Testis (tissue), 2 donors: ENCODE measurements at regions not wholly inside any gene's neighbourhood (a gene's known extent, or its start where the extent isn't known, plus 50 kb on each side); places are given as distances from the start of the nearest gene placed in this dataset.

ENCODE experiments used
- DNase-seq: peaks from one replicate; pipeline ENCODE4 v3.0.0-alpha.2; 2019
- H3K27ac ChIP-seq, 2 donors: fragments of 200-600 bp; sonication (generic); one replicate each; pipeline ENCODE4 v1.5.1; 2019
- H3K27me3 ChIP-seq: fragments of 200-600 bp; sonication (generic); one replicate; pipeline ENCODE4 v1.5.1; 2019
- H3K36me3 ChIP-seq: fragments of 200-600 bp; sonication (generic); one replicate; pipeline ENCODE4 v1.5.1; 2017; ENCODE audit warnings: low read depth; ENCODE audit errors: missing control alignments
- H3K4me1 ChIP-seq: fragments of 200-600 bp; sonication (generic); one replicate; pipeline ENCODE4 v1.5.1; 2019
- H3K4me3 ChIP-seq, 2 donors: fragments of 200-600 bp; sonication (generic); one replicate each; pipeline ENCODE4 v1.5.1; 2017 to 2019
- H3K9me3 ChIP-seq: fragments of 200-600 bp; sonication (generic); one replicate; pipeline ENCODE4 v1.5.1; 2017
- CTCF ChIP-seq, 3 experiments: fragments of 450-650 bp in 2 of 3; fragments of 200-600 bp in 1 of 3; sonication (generic) in 1 of 3; IDR thresholded peaks; one replicate each; pipeline ENCODE4 v1.5.1; 2016 to 2019; ENCODE audit warnings: antibody characterized with exemption in 3 of 3, mild to moderate bottlenecking in 2 of 3, moderate library complexity in 1 of 3
- POLR2A ChIP-seq: fragments of 450-650 bp; IDR thresholded peaks from one replicate; pipeline ENCODE4 v1.6.1; 2017; ENCODE audit warnings: antibody characterized with exemption, mild to moderate bottlenecking, moderate library complexity
- WGBS, 2 donors: methylation state at CpG; one replicate each; pipeline ENCODE4 v1.1.5; 2018; 5-methylcytosine and 5-hydroxymethylcytosine counted together
- intact Hi-C: fragments of 100-400 bp; cut with DNase I; formaldehyde crosslinking; loops from one replicate; pipeline ENCODE4 v1.15.1; 2023; ENCODE audit warnings: low total_unique reads

GRCh38 chr9:108156270-108156998, 666.9 kb upstream of the KLF4 start:
- DNase-seq, result no peak
- Histone ChIP-seq H3K27ac (no peak overlapping the region), H3K4me1 (no peaks in the 10 kb centered on the region), H3K36me3 (no peaks in the 10 kb centered on the region), H3K9me3 (no peaks in the 10 kb centered on the region), H3K27me3 (no peaks in the 10 kb centered on the region), H3K4me3 (no peak overlapping the region)
- intact Hi-C loops, result no loop called here
- no peak for TF ChIP-seq CTCF (IDR thresholded peaks at IDR 0.05)
- no peak for TF ChIP-seq POLR2A
- 83 to 88% methylated on average over 5 of the region's 5 CpGs for WGBS, 2 donors

- Histone ChIP-seq H3K4me3 (no peak overlapping the region), H3K27me3 (no peaks in the 10 kb centered on the region), H3K27ac (no peak overlapping the region), H3K36me3 (no peaks in the 10 kb centered on the region), H3K9me3 (no peaks in the 10 kb centered on the region), H3K4me1 (peaks cover 14% of the 10 kb centered on the region)
- WGBS, 2 donors, result 75 to 84% methylated on average over 4 of the region's 4 CpGs
- intact Hi-C loops, result no loop called here
- no peak for TF ChIP-seq POLR2A
- no peak for TF ChIP-seq CTCF (IDR thresholded peaks at IDR 0.05)
- DNase-seq, result no peak
These were observed 663.8 kb upstream of the KLF4 start for GRCh38 chr9:108153416-108153815.

- peak; percentile 63 for DNase-seq
- no peaks in the 10 kb centered on the region for H3K9me3 ChIP-seq
- intact Hi-C loops, result no loop called here
- no peaks in the 10 kb centered on the region for H3K27me3 ChIP-seq
- no peaks in the 10 kb centered on the region for H3K36me3 ChIP-seq
- peaks cover 14% of the 10 kb centered on the region for H3K4me1 ChIP-seq
- TF ChIP-seq POLR2A, result no peak
- no peak for TF ChIP-seq CTCF (IDR thresholded peaks at IDR 0.05)
- peak overlapping the region in 1 of 2 donors; percentile 69 for H3K27ac ChIP-seq
- WGBS, 2 donors, result 27 to 29% methylated on average over 15 to 16 of the region's 16 CpGs
- H3K4me3 ChIP-seq, result peak overlapping the region in 1 of 2 donors; percentile 1
These were observed 661.4 kb upstream of the KLF4 start for GRCh38 chr9:108150736-108151586.

- TF ChIP-seq CTCF (IDR thresholded peaks at IDR 0.05) (no peak), POLR2A (no peak)
- 53 to 56% methylated on average over 4 of the region's 4 CpGs for WGBS, 2 donors
- no peak overlapping the region for H3K27ac ChIP-seq
These were observed 659.8 kb upstream of the KLF4 start for GRCh38 chr9:108149326-108149725.

More at GRCh38 chr9:108149326-108149725, 659.8 kb upstream of the KLF4 start:
- Histone ChIP-seq H3K4me3 (no peak overlapping the region), H3K36me3 (no peaks in the 10 kb centered on the region), H3K27me3 (no peaks in the 10 kb centered on the region), H3K9me3 (no peaks in the 10 kb centered on the region), H3K4me1 (peaks cover 14% of the 10 kb centered on the region)
- DNase-seq, result no peak
- intact Hi-C loops, result no loop called here
